Panc1 (cell line): ENCODE measurements at regions not wholly inside any gene's neighbourhood (a gene's known extent, or its start where the extent isn't known, plus 50 kb on each side); places are given as distances from the start of the nearest gene placed in this dataset.

Source experiments
- ATAC-seq: fragments of 200-7000 bp; cut with Tn5 transposase; 2 replicates; pipeline ENCODE4 v1.9.1; 2020; ENCODE audit warnings: mild to moderate bottlenecking, moderate library complexity
- BruUV-seq: library from RNA; stranded (reverse); fragments of 400-500 nt; replicated peaks from 2 replicates; lab custom pipeline; 2021; lab: Mats Ljungman, UMichigan
- CTCF ChIA-PET: fragments of 300-600 bp; sonication (Branson Sonifier 250); formaldehyde crosslinking; loops from one replicate; lab custom pipeline; 2022; ENCODE audit warnings: antibody characterized with exemption; lab: Charles Lee
- POLR2A ChIA-PET: fragments of 300-600 bp; sonication (Branson Sonifier 250); formaldehyde crosslinking; loops from one replicate; lab custom pipeline; 2022; ENCODE audit warnings: antibody characterized with exemption; lab: Charles Lee
- DNase-seq: peaks from one replicate; pipeline ENCODE4 v3.0.0-alpha.2; 2010; ENCODE audit warnings: low read depth, low spot score
- H3K27ac ChIP-seq: 2 replicates; pipeline ENCODE4 v1.5.1; 2011; ENCODE audit warnings: mild to moderate bottlenecking, low read length, inconsistent platforms
- H3K27me3 ChIP-seq: fragments of 200-500 bp; sonication (Bioruptor generic); 2 replicates; pipeline ENCODE4 v1.6.0; 2014; ENCODE audit warnings: low read length, inconsistent platforms; ENCODE audit not compliant: control insufficient read depth, insufficient read depth
- H3K36me3 ChIP-seq: fragments of 200-500 bp; sonication (Bioruptor generic); 2 replicates; pipeline ENCODE4 v1.5.1; 2014; ENCODE audit warnings: inconsistent platforms, mild to moderate bottlenecking, low read length, moderate library complexity; ENCODE audit not compliant: control insufficient read depth, insufficient read depth
- H3K4me1 ChIP-seq: 2 replicates; pipeline ENCODE4 v1.5.1; 2011; ENCODE audit warnings: inconsistent platforms, mild to moderate bottlenecking, low read length, moderate library complexity; ENCODE audit not compliant: control insufficient read depth, insufficient read depth
- H3K4me3 ChIP-seq, 2 experiments: 2 replicates each; pipeline ENCODE4 v1.5.1; 2011 to 2012; ENCODE audit warnings: low read depth in 2 of 2, low read length in 2 of 2, mild to moderate bottlenecking in 2 of 2, inconsistent platforms in 1 of 2, moderate library complexity in 1 of 2
- H3K9me3 ChIP-seq: fragments of 200-500 bp; sonication (Bioruptor generic); 2 replicates; pipeline ENCODE4 v1.5.1; 2014; ENCODE audit warnings: low read depth, mild to moderate bottlenecking, inconsistent platforms, low read length, moderate library complexity; ENCODE audit not compliant: control insufficient read depth, insufficient read depth
- POLR2AphosphoS5 ChIP-seq: IDR thresholded peaks from 2 replicates; pipeline ENCODE4 v1.6.1; 2012; ENCODE audit warnings: mild to moderate bottlenecking, low read depth, low read length, moderate library complexity
- REST ChIP-seq, 2 experiments: IDR thresholded peaks; 2 replicates each; pipeline ENCODE4 v1.6.1; 2011 to 2012; ENCODE audit warnings: low read depth in 2 of 2, control low read depth in 1 of 2, low read length in 1 of 2, mild to moderate bottlenecking in 1 of 2, moderate library complexity in 1 of 2; ENCODE audit not compliant: insufficient read depth in 1 of 2
- SIN3A ChIP-seq: IDR thresholded peaks from 2 replicates; pipeline ENCODE4 v1.6.1; 2012; ENCODE audit warnings: low read depth, mild to moderate bottlenecking, low read length, moderate library complexity, borderline replicate concordance; ENCODE audit not compliant: insufficient read depth
- TCF7L2 ChIP-seq: IDR thresholded peaks from 2 replicates; pipeline ENCODE4 v1.6.1; 2011; ENCODE audit warnings: mild to moderate bottlenecking, low read depth, low read length, inconsistent platforms
- in situ Hi-C: cut with HindIII; loops from 2 replicates; pipeline ENCODE4 v1.10.0; 2016; ENCODE audit warnings: low sequenced_read_pairs, low pct_unique_long_range_greater_than_20kb
- intact Hi-C: fragments of 100-400 bp; cut with micrococcal nuclease; formaldehyde crosslinking; loops from one replicate; pipeline ENCODE4 v1.10.0; 2022; ENCODE audit not compliant: unreplicated experiment
- TF ChIP-seq, protein P1 (sequence below): fragments of 450-650 bp; IDR thresholded peaks from 2 replicates; pipeline ENCODE4 v1.5.1; 2017; ENCODE audit warnings: mild to moderate bottlenecking

GRCh38 chr21:24115141-24115540 lies 1492.1 kb downstream of the MRPL39 start:
- no peaks in the 10 kb centered on the region for H3K9me3 ChIP-seq
- ATAC-seq (no peak), DNase-seq (no peak)
- no peaks in the 10 kb centered on the region for H3K27me3 ChIP-seq
- H3K4me3 ChIP-seq, result no peak overlapping the region
- BruUV-seq, result no TSS peak
- ChIA-PET CTCF (no interaction called here), POLR2A (no interaction called here)
- intact Hi-C loops, result no loop called here
- no peaks in the 10 kb centered on the region for H3K36me3 ChIP-seq
- no peaks in the 10 kb centered on the region for H3K4me1 ChIP-seq
- H3K27ac ChIP-seq, result no peak overlapping the region
- in situ Hi-C loops, result no loop called here
- TF ChIP-seq, protein P1, sequence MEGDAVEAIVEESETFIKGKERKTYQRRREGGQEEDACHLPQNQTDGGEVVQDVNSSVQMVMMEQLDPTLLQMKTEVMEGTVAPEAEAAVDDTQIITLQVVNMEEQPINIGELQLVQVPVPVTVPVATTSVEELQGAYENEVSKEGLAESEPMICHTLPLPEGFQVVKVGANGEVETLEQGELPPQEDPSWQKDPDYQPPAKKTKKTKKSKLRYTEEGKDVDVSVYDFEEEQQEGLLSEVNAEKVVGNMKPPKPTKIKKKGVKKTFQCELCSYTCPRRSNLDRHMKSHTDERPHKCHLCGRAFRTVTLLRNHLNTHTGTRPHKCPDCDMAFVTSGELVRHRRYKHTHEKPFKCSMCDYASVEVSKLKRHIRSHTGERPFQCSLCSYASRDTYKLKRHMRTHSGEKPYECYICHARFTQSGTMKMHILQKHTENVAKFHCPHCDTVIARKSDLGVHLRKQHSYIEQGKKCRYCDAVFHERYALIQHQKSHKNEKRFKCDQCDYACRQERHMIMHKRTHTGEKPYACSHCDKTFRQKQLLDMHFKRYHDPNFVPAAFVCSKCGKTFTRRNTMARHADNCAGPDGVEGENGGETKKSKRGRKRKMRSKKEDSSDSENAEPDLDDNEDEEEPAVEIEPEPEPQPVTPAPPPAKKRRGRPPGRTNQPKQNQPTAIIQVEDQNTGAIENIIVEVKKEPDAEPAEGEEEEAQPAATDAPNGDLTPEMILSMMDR, result no peak
- TF ChIP-seq REST (IDR thresholded peaks at IDR 0.05; ENCODE audit: insufficient read depth in 1 of 2, low read depth in 2 of 2, low read length in 1 of 2) (no peak), SIN3A (no peak), POLR2AphosphoS5 (no peak), TCF7L2 (no peak)

- ChIA-PET CTCF (no interaction called here), POLR2A (no interaction called here)
- no peaks in the 10 kb centered on the region for H3K27me3 ChIP-seq
- in situ Hi-C loops, result no loop called here
- ATAC-seq (no peak), DNase-seq (no peak)
- no peaks in the 10 kb centered on the region for H3K36me3 ChIP-seq
- TF ChIP-seq, protein P1, result no peak
- TF ChIP-seq TCF7L2 (no peak), POLR2AphosphoS5 (no peak), REST (IDR thresholded peaks at IDR 0.05; ENCODE audit: insufficient read depth in 1 of 2, low read depth in 2 of 2, low read length in 1 of 2) (no peak), SIN3A (no peak)
- BruUV-seq, result no TSS peak
- no peak overlapping the region for H3K27ac ChIP-seq
- H3K4me3 ChIP-seq, result no peak overlapping the region
- intact Hi-C loops, result no loop called here
- H3K9me3 ChIP-seq, result no peaks in the 10 kb centered on the region
- H3K4me1 ChIP-seq, result no peaks in the 10 kb centered on the region
These were observed 1495.3 kb downstream of the MRPL39 start for GRCh38 chr21:24112020-24112419.
